Left lung (tissue), 4 donors: ENCODE measurements at regions not wholly inside any gene's neighbourhood (a gene's known extent, or its start where the extent isn't known, plus 50 kb on each side); places are given as distances from the start of the nearest gene placed in this dataset.
"Not testable (repeated sequence)": the region's sequence is repeated elsewhere in the genome, so short reads cannot be mapped to it uniquely, and the experiment has no call there.

ENCODE experiments used
- ATAC-seq: fragments of 200-7000 bp; cut with Tn5 transposase; one replicate; pipeline ENCODE4 v1.9.1; 2020; ENCODE audit warnings: moderate library complexity
- DNase-seq, 4 donors: peaks; one replicate each; pipeline ENCODE4 v3.0.0-alpha.2; 2013 to 2020
- H3K27ac ChIP-seq, 2 donors: fragments of 200-600 bp; sonication (generic) in 1 of 2; one replicate each; pipeline versions ENCODE4 v1.5.0 to v1.8.0; 2020 to 2021
- H3K27me3 ChIP-seq, 2 donors: fragments of 200-600 bp; sonication (generic) in 1 of 2; one replicate each; pipeline versions ENCODE4 v1.5.0 to v1.8.0; 2020 to 2021
- H3K36me3 ChIP-seq, 2 donors: fragments of 200-600 bp; sonication (generic) in 1 of 2; one replicate each; pipeline versions ENCODE4 v1.5.0 to v1.8.0; 2020 to 2021
- H3K4me1 ChIP-seq, 2 donors: fragments of 200-600 bp; one replicate each; pipeline ENCODE4 v1.8.0; 2021
- H3K4me3 ChIP-seq, 2 donors: fragments of 200-600 bp; sonication (generic) in 1 of 2; one replicate each; pipeline versions ENCODE4 v1.5.0 to v1.8.0; 2020 to 2021; ENCODE audit warnings: mild to moderate bottlenecking in 1 of 2
- H3K9me3 ChIP-seq, 2 donors: fragments of 200-600 bp; sonication (generic) in 1 of 2; one replicate each; pipeline versions ENCODE4 v1.5.0 to v1.8.0; 2020 to 2021
- intact Hi-C, 2 donors: fragments of 100-400 bp; cut with DNase I; formaldehyde crosslinking; loops; one replicate each; pipeline versions ENCODE4 v1.11.2 to v1.14.2; 2022
- TF ChIP-seq, protein P1 (sequence below), 2 donors: fragments of 200-600 bp; sonication (generic) in 1 of 2; IDR thresholded peaks; one replicate each; pipeline versions ENCODE4 v1.5.0 to v1.8.0; 2021; ENCODE audit warnings: antibody characterized with exemption in 2 of 2
- donor health status: DM: no; HTN: yes; CAD: no.
- donor health status: DM: no; HTN: no; CAD: no.

DNA sequence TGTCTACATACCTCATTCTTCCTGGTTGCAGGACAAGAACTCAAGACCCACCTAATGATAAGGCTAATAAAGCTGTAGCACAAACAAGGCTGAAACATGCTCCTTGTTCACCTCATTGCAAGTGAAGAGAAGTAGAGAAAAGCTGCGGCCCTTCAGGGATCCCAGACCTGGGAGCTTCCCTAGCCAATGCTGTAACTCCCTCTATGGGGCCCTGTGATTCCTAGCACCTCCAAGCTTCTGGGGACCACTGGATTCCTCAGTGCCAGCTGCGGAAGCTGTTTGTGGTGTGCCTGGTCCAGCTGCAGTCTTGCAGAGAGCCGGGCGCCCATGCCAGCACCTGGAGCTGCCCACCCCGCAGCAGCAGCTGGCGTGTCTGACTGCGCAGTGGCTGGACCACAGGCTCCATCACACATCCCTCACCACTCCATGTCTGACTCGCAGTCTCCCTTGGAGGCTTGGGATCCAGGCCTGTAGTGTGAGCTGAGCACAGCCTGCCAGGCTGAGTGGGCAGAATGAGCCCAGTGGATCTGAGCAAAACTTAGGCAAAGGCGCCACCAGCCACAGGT lies 737.2 kb upstream of the GJE1 start:
- no peaks in the 10 kb centered on the region for H3K4me1 ChIP-seq
- DNase-seq (peak in 1 of 4 donors; percentile 58), ATAC-seq (no peak)
- no peak overlapping the region for H3K27ac ChIP-seq
- no peaks in the 10 kb centered on the region for H3K9me3 ChIP-seq
- H3K27me3 ChIP-seq: no peaks in the 10 kb centered on the region
- TF ChIP-seq, protein P1, sequence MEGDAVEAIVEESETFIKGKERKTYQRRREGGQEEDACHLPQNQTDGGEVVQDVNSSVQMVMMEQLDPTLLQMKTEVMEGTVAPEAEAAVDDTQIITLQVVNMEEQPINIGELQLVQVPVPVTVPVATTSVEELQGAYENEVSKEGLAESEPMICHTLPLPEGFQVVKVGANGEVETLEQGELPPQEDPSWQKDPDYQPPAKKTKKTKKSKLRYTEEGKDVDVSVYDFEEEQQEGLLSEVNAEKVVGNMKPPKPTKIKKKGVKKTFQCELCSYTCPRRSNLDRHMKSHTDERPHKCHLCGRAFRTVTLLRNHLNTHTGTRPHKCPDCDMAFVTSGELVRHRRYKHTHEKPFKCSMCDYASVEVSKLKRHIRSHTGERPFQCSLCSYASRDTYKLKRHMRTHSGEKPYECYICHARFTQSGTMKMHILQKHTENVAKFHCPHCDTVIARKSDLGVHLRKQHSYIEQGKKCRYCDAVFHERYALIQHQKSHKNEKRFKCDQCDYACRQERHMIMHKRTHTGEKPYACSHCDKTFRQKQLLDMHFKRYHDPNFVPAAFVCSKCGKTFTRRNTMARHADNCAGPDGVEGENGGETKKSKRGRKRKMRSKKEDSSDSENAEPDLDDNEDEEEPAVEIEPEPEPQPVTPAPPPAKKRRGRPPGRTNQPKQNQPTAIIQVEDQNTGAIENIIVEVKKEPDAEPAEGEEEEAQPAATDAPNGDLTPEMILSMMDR (IDR thresholded peaks at IDR 0.05): no peak
- no peaks in the 10 kb centered on the region for H3K36me3 ChIP-seq
- intact Hi-C loops: no loop called here
- no peak overlapping the region for H3K4me3 ChIP-seq

DNA sequence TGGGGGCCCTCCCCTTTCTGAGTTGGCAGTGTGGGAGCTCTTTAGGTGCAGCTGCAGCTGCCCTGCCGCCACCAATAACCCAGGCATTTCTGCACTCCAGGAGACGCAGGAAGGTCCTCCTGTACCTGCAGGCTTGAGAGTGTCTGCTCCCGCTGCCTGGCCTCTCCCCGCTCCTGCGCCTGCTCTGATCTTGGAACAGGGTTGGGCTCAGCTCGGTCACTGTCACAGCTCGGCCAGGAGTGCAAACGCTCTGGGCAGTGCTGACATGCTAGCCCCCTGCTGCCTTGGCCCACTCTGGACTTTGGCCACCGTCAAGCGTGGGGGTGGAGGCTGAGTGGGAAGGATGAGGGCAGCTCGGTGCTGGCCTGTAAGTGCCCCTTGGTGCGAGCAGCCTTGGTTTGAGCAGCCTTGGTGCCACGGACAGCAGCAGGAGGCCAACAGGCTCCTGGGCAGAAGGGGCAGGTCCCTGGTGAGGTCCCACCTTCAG lies 738.1 kb upstream of the GJE1 start:
- ATAC-seq (no peak), DNase-seq (peak in 1 of 4 donors; percentile 62)
- H3K27ac ChIP-seq: no peak overlapping the region
- H3K9me3 ChIP-seq: no peaks in the 10 kb centered on the region
- H3K4me3 ChIP-seq: no peak overlapping the region
- H3K4me1 ChIP-seq: no peaks in the 10 kb centered on the region
- no peaks in the 10 kb centered on the region for H3K27me3 ChIP-seq
- intact Hi-C loops: no loop called here
- TF ChIP-seq, protein P1 (IDR thresholded peaks at IDR 0.05): no peak
- H3K36me3 ChIP-seq: no peaks in the 10 kb centered on the region

DNA sequence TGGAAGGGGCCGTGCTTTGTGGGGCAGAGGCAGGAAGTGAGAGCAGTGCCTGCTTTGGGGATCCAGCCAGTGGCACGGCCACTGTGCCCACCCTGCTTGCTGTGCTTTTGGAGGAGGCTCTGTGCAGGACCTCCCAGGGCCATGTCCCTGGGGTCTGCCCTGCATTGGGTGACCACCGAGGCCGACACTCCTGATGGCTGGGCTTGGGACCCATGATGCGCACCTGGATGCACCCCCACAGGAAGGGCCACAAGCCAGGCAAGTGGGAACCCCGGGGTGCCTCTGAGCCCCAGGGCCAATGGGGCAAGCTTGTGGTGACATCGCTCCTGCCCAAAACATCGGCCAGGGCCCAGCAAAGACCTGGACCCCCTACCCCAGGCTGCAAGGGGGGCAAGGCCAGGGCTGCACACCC lies 738.6 kb upstream of the GJE1 start:
- intact Hi-C loops: no loop called here
- ATAC-seq (no peak), DNase-seq (peak in 1 of 4 donors; percentile 54)
- Histone ChIP-seq H3K36me3 (no peaks in the 10 kb centered on the region), H3K9me3 (no peaks in the 10 kb centered on the region), H3K4me1 (no peaks in the 10 kb centered on the region), H3K4me3 (no peak overlapping the region), H3K27ac (no peak overlapping the region), H3K27me3 (no peaks in the 10 kb centered on the region)
- TF ChIP-seq, protein P1 (IDR thresholded peaks at IDR 0.05): no peak

DNA sequence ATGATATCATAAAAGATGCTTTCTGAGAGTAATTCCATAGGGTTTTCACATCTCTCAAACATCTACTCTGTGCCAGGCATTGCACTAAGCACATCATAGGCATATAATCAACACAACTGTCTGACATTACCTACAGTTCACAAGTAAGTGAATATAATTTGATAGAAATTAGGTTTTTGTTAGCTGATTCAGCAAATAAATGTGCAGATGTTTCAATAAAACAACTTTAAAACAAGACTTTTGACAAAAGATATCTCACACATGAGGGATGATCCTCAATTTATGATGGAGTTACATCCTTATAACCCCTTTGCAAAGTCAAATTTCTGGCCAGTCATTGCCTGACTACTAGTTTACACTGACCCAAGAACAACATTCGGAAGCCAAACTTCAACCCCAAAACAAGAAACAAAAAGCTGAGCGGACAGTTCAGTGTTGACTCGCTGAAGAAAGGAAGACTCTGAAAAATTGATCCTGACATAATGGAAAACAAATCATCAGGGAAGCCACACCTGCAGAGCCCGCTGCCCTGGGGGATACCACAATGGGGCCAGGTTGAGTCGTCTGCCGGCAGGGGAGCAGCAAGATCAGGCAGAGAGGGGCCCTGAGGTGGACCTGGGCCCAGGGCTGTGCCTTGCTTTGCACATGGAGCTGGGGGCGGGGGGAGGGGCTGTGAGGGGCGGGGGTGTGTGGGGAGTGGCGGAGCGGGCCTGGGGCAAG lies 739.2 kb upstream of the GJE1 start:
- ATAC-seq (no peak), DNase-seq (no peak)
- Histone ChIP-seq H3K27ac (no peak overlapping the region), H3K9me3 (no peaks in the 10 kb centered on the region), H3K36me3 (no peaks in the 10 kb centered on the region), H3K4me1 (no peaks in the 10 kb centered on the region), H3K4me3 (no peak overlapping the region), H3K27me3 (no peaks in the 10 kb centered on the region)
- TF ChIP-seq, protein P1 (IDR thresholded peaks at IDR 0.05): no peak
- intact Hi-C loops: no loop called here

DNA sequence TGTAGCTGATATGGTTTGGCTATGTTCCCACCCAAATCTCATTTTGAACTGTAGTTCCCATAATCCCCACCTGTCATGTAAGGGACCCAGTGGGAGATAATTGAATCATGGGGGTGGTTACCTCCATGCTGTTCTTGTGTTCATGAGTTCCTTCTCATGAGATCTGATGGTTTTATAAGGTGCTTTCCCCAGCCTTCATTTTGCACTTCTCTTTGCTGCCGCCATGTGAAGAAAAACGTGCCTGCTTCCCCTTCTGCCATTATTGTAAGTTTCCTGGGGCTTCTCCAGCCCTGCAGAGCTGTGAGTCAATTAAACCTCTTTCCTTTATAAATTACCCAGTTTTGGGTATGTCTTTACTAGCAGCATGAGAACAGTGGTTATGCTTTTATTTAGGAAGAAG lies 741.6 kb upstream of the GJE1 start:
- H3K36me3 ChIP-seq, DNase-seq, H3K27me3 ChIP-seq, H3K4me1 ChIP-seq, H3K27ac ChIP-seq, ATAC-seq, H3K4me3 ChIP-seq, intact Hi-C loops, H3K9me3 ChIP-seq: not testable (repeated sequence)
